Spleen (tissue), 7 donors: ENCODE measurements at regions not wholly inside any gene's neighbourhood (a gene's known extent, or its start where the extent isn't known, plus 50 kb on each side); places are given as distances from the start of the nearest gene placed in this dataset.

Experiments
- POLR2A ChIP-seq, 3 donors: fragments of 450-650 bp; IDR thresholded peaks; one replicate each; pipeline ENCODE4 v1.5.1; 2017; ENCODE audit warnings: antibody characterized with exemption in 3 of 3, mild to moderate bottlenecking in 1 of 3
- TF ChIP-seq, protein P1 (sequence below), 11 experiments: fragments of 200-600 bp in 7 of 11; fragments of 450-650 bp in 4 of 11; sonication (generic) in 4 of 11; IDR thresholded peaks in 8 of 11; conservative IDR thresholded peaks in 3 of 11; 1 replicate in 7 of 11; 2 replicates in 4 of 11; pipeline versions ENCODE4 v1.4.0 to v1.8.0; 2016 to 2021; ENCODE audit warnings: antibody characterized with exemption in 11 of 11, inconsistent platforms in 4 of 11, mild to moderate bottlenecking in 1 of 11
- donor health status: DM: no; HTN: no; CAD: no; lungs with moderate emphysema.
- donor health status: DM: no; HTN: no; CAD: no.
- donor health status: DM: no; HTN: no; CAD: no.

GRCh38 chr2:163155279-163155883 is 316.8 kb upstream of the KCNH7 start:
- TF ChIP-seq, protein P1, sequence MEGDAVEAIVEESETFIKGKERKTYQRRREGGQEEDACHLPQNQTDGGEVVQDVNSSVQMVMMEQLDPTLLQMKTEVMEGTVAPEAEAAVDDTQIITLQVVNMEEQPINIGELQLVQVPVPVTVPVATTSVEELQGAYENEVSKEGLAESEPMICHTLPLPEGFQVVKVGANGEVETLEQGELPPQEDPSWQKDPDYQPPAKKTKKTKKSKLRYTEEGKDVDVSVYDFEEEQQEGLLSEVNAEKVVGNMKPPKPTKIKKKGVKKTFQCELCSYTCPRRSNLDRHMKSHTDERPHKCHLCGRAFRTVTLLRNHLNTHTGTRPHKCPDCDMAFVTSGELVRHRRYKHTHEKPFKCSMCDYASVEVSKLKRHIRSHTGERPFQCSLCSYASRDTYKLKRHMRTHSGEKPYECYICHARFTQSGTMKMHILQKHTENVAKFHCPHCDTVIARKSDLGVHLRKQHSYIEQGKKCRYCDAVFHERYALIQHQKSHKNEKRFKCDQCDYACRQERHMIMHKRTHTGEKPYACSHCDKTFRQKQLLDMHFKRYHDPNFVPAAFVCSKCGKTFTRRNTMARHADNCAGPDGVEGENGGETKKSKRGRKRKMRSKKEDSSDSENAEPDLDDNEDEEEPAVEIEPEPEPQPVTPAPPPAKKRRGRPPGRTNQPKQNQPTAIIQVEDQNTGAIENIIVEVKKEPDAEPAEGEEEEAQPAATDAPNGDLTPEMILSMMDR (IDR thresholded peaks at IDR 0.05 in 8 of 11, conservative IDR thresholded peaks at IDR 0.05 in 3 of 11) = peak in 8 of 11 experiments; percentile 22 to 50 (median 42)
- TF ChIP-seq POLR2A (IDR thresholded peaks at IDR 0.05) = no peak
